HG03135 (cell line): ENCODE measurements at regions not wholly inside any gene's neighbourhood (a gene's known extent, or its start where the extent isn't known, plus 50 kb on each side); places are given as distances from the start of the nearest gene placed in this dataset.

Source experiments
- ATAC-seq: cut with Tn5 transposase; IDR thresholded peaks from one replicate; pipeline ENCODE4 v1.9.1; 2021; ENCODE audit warnings: mild to moderate bottlenecking, moderate library complexity; ENCODE audit not compliant: unreplicated experiment

GRCh38 chr2:180324182-180324581 lies 317.1 kb upstream of the CWC22 start:
- no peak for ATAC-seq

- ATAC-seq, result no peak
Measured at GRCh38 chr2:180322781-180323180, 315.7 kb upstream of the CWC22 start.

GRCh38 chr2:180319586-180320405 lies 312.7 kb upstream of the CWC22 start:
- peak; percentile 85 for ATAC-seq

GRCh38 chr2:180314086-180314485 lies 307.0 kb upstream of the CWC22 start:
- ATAC-seq, result no peak

- no peak for ATAC-seq
Measured at GRCh38 chr2:180312542-180312941, 305.4 kb upstream of the CWC22 start.

- ATAC-seq, result no peak
Measured at GRCh38 chr2:180307096-180307495, 300.0 kb upstream of the CWC22 start.

- ATAC-seq, result no peak
Measured at GRCh38 chr2:180306346-180306745, 299.2 kb upstream of the CWC22 start.

GRCh38 chr2:180291552-180292421 lies 284.7 kb upstream of the CWC22 start:
- ATAC-seq, result no peak

- ATAC-seq, result no peak
Measured at GRCh38 chr2:180291060-180291459, 284.0 kb upstream of the CWC22 start.

- ATAC-seq, result no peak
Measured at GRCh38 chr2:180289627-180290026, 282.5 kb upstream of the CWC22 start.

- ATAC-seq, result no peak
Measured at GRCh38 chr2:180279581-180279980, 272.5 kb upstream of the CWC22 start.

GRCh38 chr2:180276733-180277132 lies 269.6 kb upstream of the CWC22 start:
- ATAC-seq, result no peak

GRCh38 chr2:180268006-180268405 lies 260.9 kb upstream of the CWC22 start:
- no peak for ATAC-seq

- no peak for ATAC-seq
Measured at GRCh38 chr2:180261976-180262375, 254.9 kb upstream of the CWC22 start.

GRCh38 chr2:180258579-180258978 lies 251.5 kb upstream of the CWC22 start:
- ATAC-seq, result no peak

GRCh38 chr2:180258041-180258537 lies 251.0 kb upstream of the CWC22 start:
- no peak for ATAC-seq

GRCh38 chr2:180257247-180257646 lies 250.2 kb upstream of the CWC22 start:
- no peak for ATAC-seq

- ATAC-seq, result no peak
Measured at GRCh38 chr2:180255981-180256380, 248.9 kb upstream of the CWC22 start.

- ATAC-seq, result no peak
Measured at GRCh38 chr2:180254872-180255271, 247.8 kb upstream of the CWC22 start.

GRCh38 chr2:180247658-180248057 lies 240.6 kb upstream of the CWC22 start:
- ATAC-seq, result no peak

- no peak for ATAC-seq
Measured at GRCh38 chr2:180246268-180246667, 239.2 kb upstream of the CWC22 start.

GRCh38 chr2:180240774-180241173 lies 233.7 kb upstream of the CWC22 start:
- ATAC-seq, result no peak
